ENCODE measurements at regions not wholly inside any gene's neighbourhood (a gene's known extent, or its start where the extent isn't known, plus 50 kb on each side); places are given as distances from the start of the nearest gene placed in this dataset.

DNA sequence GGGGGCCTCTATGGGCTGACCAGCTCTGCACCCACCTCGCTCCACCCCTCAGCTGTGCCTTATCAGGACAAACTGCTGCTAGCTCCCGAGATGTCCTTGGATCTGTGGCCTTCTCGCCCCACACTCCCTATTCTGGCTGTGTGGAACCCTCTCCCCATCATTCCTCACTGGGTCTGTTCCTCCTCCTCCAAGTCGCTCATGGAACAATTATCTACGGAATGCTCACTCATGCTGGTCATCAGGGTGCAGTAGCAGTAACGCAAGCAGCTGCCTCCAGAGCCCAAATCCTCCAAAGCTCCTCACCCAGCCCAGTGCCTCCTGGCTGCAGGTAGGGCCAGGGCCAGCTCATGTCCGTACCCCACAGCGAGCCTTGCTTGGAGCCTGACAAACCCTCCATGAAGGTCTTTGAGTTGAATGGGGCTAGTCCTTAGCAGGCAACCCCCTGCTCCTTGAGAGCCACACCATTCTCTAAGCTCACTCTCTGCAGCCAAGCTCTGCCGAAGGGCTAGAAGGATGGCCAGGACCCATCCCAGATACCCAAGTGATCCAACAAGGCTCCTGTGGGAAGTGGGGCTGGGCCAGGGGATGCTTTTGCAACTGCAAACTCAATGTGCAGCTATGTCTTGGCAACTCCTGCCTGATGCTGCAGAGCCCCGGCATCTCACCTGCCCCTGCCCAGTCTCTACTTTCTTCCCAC is 977.8 kb downstream of the TBC1D22A start:
- no peak for TF ChIP-seq CTCF (IDR thresholded peaks at IDR 0.05; ENCODE audit: control insufficient read depth, insufficient read depth, low read depth, low read length, missing control alignments)
- no peak overlapping the region for H3K4me3 ChIP-seq (ENCODE audit: control insufficient read depth, low read depth, low read length)
- no peak for DNase-seq (ENCODE audit: low read depth)

DNA sequence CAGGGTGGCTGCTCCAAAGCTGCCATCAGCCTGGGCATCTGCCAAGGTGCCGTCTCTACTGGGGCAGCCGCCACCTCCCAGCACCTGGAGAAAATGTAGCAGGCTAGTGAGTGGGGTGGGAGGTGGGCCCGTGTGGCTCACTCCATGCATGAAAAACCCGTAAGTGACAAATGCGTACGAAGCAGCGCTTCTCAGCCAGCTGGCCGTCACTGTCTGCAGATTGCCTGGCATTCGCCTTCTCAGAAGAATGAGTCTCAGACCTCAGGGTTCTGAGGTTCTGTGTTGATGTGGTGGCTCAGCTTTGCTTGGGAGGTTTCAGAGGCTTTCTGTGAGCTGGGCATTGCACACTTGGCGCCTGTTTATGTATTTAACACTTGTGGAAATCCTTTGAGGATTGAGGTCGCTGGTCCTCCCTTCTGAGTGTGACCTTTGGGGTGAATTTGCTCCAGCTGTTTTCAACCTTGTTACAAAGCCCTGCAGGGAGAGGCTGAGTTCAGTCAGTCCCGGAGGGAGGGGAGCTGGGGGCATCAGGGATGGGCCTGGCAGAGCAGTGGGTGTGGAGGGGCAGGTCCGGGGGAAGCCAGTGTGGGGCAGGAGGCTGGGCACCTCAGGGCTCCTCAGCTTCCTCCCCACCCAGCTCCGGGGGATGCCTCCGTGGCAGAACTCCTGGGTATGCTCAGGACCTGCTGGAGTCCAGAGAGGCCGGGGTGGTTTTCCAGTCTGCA is 977.0 kb downstream of the TBC1D22A start:
- no peak for DNase-seq (ENCODE audit: low read depth)
- no peak overlapping the region for H3K4me3 ChIP-seq (ENCODE audit: control insufficient read depth, low read depth, low read length)
- no peak for TF ChIP-seq CTCF (IDR thresholded peaks at IDR 0.05; ENCODE audit: control insufficient read depth, insufficient read depth, low read depth, low read length, missing control alignments)

DNA sequence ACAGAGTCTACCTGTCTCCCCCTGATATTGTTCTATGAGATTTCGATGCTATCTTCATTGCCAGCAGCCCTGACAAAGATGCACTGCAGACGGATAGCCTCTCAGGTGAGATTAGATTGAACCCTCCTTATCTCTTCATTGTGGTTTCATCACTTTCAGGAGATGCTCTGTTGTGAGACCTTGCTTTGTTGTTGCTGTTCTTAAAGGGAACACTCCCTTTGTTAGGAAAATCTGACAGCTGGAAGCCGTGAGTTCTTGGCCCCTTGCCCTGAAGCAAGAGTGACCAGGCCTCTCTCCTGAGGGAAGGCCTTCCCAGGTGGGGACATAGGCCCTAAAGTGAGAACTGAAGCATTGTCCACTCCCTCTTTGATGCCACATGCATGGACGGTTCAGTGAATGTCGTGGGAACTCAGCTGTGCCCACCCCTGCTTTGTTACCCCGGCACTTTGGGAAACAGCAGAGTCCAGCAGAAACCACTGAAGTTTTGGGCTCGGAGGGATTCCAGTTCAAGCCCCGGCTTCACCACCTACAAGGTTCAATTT is 976.1 kb downstream of the TBC1D22A start:
- no peak for TF ChIP-seq CTCF (IDR thresholded peaks at IDR 0.05; ENCODE audit: control insufficient read depth, insufficient read depth, low read depth, low read length, missing control alignments)
- no peak overlapping the region for H3K4me3 ChIP-seq (ENCODE audit: control insufficient read depth, low read depth, low read length)
- DNase-seq (ENCODE audit: low read depth): no peak

GRCh38 chr22:47736186-47737034 is 974.0 kb downstream of the TBC1D22A start:
- H3K4me3 ChIP-seq (ENCODE audit: control insufficient read depth, low read depth, low read length): no peak overlapping the region
- TF ChIP-seq CTCF (IDR thresholded peaks at IDR 0.05; ENCODE audit: control insufficient read depth, insufficient read depth, low read depth, low read length, missing control alignments): no peak
- no peak for DNase-seq (ENCODE audit: low read depth)

- no peak for TF ChIP-seq CTCF (IDR thresholded peaks at IDR 0.05; ENCODE audit: control insufficient read depth, insufficient read depth, low read depth, low read length, missing control alignments)
- no peak overlapping the region for H3K4me3 ChIP-seq (ENCODE audit: control insufficient read depth, low read depth, low read length)
- no peak for DNase-seq (ENCODE audit: low read depth)
Observed at GRCh38 chr22:47734511-47734910, 972.1 kb downstream of the TBC1D22A start.

DNA sequence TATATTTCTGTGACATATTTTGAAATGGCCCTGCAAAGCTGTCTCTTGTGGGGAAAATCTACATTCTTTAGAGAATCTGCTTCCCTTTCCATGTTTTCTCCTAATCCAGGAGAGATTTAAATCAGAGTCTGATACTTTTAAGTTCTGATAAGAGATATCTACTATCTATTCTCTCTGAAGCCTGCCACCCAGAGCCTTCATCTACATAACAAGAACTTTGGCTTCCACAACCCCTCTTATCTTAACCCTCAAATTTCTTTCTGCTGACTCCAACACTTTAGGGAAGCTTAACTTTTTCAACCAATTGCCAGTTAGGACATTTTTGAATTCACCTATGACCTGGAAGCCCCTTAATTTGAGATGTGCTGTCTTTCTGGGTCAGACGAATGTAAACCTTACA is 965.2 kb downstream of the TBC1D22A start:
- no peak overlapping the region for H3K4me3 ChIP-seq (ENCODE audit: control insufficient read depth, low read depth, low read length)
- TF ChIP-seq CTCF (IDR thresholded peaks at IDR 0.05; ENCODE audit: control insufficient read depth, insufficient read depth, low read depth, low read length, missing control alignments): no peak
- no peak for DNase-seq (ENCODE audit: low read depth)

Data from AG09309 (cell line).